ENCODE measurements at regions not wholly inside any gene's neighbourhood (a gene's known extent, or its start where the extent isn't known, plus 50 kb on each side); places are given as distances from the start of the nearest gene placed in this dataset.

GRCh38 chr3:104175696-104176095, 1191.0 kb upstream of the ALCAM start:
- ATAC-seq (no peak), FAIRE-seq (no peak), DNase-seq (ENCODE audit: low read depth, low spot score) (no peak)
- Histone ChIP-seq H3K36me3 (ENCODE audit: control insufficient read depth in 2 of 2, insufficient read depth in 2 of 2, low read length in 1 of 2) (no peaks in the 10 kb centered on the region), H3K4me1 (ENCODE audit: control insufficient read depth, insufficient read depth, low read length) (no peaks in the 10 kb centered on the region), H2AFZ (ENCODE audit: control insufficient read depth, low read depth, low read length) (no peak overlapping the region), H3K27me3 (replicated peaks in 1 of 2; ENCODE audit: control insufficient read depth in 2 of 2, insufficient read depth in 2 of 2, low read length in 1 of 2) (no peaks in the 10 kb centered on the region), H3K9ac (ENCODE audit: control insufficient read depth, insufficient read depth, low read length) (no peak overlapping the region), H3K79me2 (ENCODE audit: control insufficient read depth, insufficient read depth, low read length) (no peaks in the 10 kb centered on the region), H3K4me3 (no peak overlapping the region), H4K20me1 (ENCODE audit: control insufficient read depth, insufficient read depth) (no peaks in the 10 kb centered on the region), H3K4me2 (ENCODE audit: control insufficient read depth, insufficient read depth) (no peak overlapping the region), H3K27ac (ENCODE audit: control insufficient read depth, insufficient read depth) (no peak overlapping the region), H3K9me3 (replicated peaks; ENCODE audit: control insufficient read depth, insufficient read depth, low read length) (no peaks in the 10 kb centered on the region)
- 32% methylated on average over 3 of the region's 3 CpGs for WGBS (ENCODE audit: insufficient coverage, insufficient replicate concordance, low lambda C conversion rate, missing lambda C conversion rate)
- intact Hi-C loops (cut with micrococcal nuclease; ENCODE audit: unreplicated experiment) (no loop called here), in situ Hi-C loops (cut with MboI) (no loop called here)
- ChIA-PET CTCF (interaction anchor here (0.8 kb wide), 1 partner anchor 11 kb away, joined by 3 read pairs; no protein-coding TSS in a partner anchor), RAD21 (ENCODE audit: unreplicated experiment) (no interaction called here), POLR2A (no interaction called here), SMC1A (ENCODE audit: uncharacterized antibody, unreplicated experiment) (no interaction called here)
- no TSS peak for BruUV-seq (replicated peaks)
- TF ChIP-seq NFYA (IDR thresholded peaks at IDR 0.05; ENCODE audit: borderline replicate concordance, low read depth, low read length) (no peak), TAF1 (IDR thresholded peaks at IDR 0.05; ENCODE audit: borderline replicate concordance, low read depth, low read length) (no peak), E4F1 (IDR thresholded peaks at IDR 0.05; ENCODE audit: borderline replicate concordance, partially characterized antibody) (no peak), BACH1 (IDR thresholded peaks at IDR 0.05; ENCODE audit: borderline replicate concordance) (no peak), SREBF2 (IDR thresholded peaks at IDR 0.05; ENCODE audit: low read length) (no peak), ATF2 (IDR thresholded peaks at IDR 0.05; ENCODE audit: low read length) (no peak), TCF12 (IDR thresholded peaks at IDR 0.05; ENCODE audit: low read depth, low read length) (no peak), NFIC (IDR thresholded peaks at IDR 0.05; ENCODE audit: low read depth, low read length) (no peak), BRCA1 (IDR thresholded peaks at IDR 0.05; ENCODE audit: low read depth, low read length) (no peak), ZNF274 (IDR thresholded peaks at IDR 0.05; ENCODE audit: insufficient read depth, insufficient read length) (no peak), POLR2AphosphoS2 (IDR thresholded peaks at IDR 0.05; ENCODE audit: low read depth, low read length) (no peak), RB1 (IDR thresholded peaks at IDR 0.05; ENCODE audit: borderline replicate concordance) (no peak), CBX3 (IDR thresholded peaks at IDR 0.05; ENCODE audit: borderline replicate concordance, low read depth) (no peak), KDM1A (IDR thresholded peaks at IDR 0.05; ENCODE audit: borderline replicate concordance) (no peak), E2F8 (IDR thresholded peaks at IDR 0.05; ENCODE audit: low read depth, partially characterized antibody) (no peak)
- TF ChIP-seq, protein P1, sequence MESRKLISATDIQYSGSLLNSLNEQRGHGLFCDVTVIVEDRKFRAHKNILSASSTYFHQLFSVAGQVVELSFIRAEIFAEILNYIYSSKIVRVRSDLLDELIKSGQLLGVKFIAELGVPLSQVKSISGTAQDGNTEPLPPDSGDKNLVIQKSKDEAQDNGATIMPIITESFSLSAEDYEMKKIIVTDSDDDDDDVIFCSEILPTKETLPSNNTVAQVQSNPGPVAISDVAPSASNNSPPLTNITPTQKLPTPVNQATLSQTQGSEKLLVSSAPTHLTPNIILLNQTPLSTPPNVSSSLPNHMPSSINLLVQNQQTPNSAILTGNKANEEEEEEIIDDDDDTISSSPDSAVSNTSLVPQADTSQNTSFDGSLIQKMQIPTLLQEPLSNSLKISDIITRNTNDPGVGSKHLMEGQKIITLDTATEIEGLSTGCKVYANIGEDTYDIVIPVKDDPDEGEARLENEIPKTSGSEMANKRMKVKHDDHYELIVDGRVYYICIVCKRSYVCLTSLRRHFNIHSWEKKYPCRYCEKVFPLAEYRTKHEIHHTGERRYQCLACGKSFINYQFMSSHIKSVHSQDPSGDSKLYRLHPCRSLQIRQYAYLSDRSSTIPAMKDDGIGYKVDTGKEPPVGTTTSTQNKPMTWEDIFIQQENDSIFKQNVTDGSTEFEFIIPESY (IDR thresholded peaks at IDR 0.05) = no peak
